ENCODE measurements at regions not wholly inside any gene's neighbourhood (a gene's known extent, or its start where the extent isn't known, plus 50 kb on each side); places are given as distances from the start of the nearest gene placed in this dataset.

GRCh38 chr20:52465991-52466390 lies 274.4 kb upstream of the ZFP64 start:
- ChIA-PET CTCF (no interaction called here), POLR2A (no interaction called here)
- no peaks in the 10 kb centered on the region for H3K27me3 Mint-ChIP-seq (ENCODE audit: low read depth)
- peaks cover 7% of the 10 kb centered on the region for H3K4me1 Mint-ChIP-seq
- no peak for DNase-seq (ENCODE audit: low spot score)
- ATAC-seq = no peak
- H3K27ac Mint-ChIP-seq = no peak overlapping the region
- H3K36me3 Mint-ChIP-seq = no peaks in the 10 kb centered on the region
- no peak for TF ChIP-seq AR (CRISPR knock-in tag; IDR thresholded peaks at IDR 0.05)
- TF ChIP-seq ZNF232 (CRISPR knock-in tag; IDR thresholded peaks at IDR 0.05) = no peak
- no peak for TF ChIP-seq EMX1 (CRISPR knock-in tag; IDR thresholded peaks at IDR 0.05)
- TF ChIP-seq IRF1 (CRISPR knock-in tag; IDR thresholded peaks at IDR 0.05) = no peak
- no peak for TF ChIP-seq ZNF396 (CRISPR knock-in tag; IDR thresholded peaks at IDR 0.05; ENCODE audit: borderline replicate concordance)
- no peak for TF ChIP-seq FOXP1 (CRISPR knock-in tag; IDR thresholded peaks at IDR 0.05; ENCODE audit: borderline replicate concordance)
- no peak for TF ChIP-seq ZBTB43 (CRISPR knock-in tag; IDR thresholded peaks at IDR 0.05)
- no peak for TF ChIP-seq USF1 (CRISPR knock-in tag; IDR thresholded peaks at IDR 0.05)
- TF ChIP-seq NFE2L1 (CRISPR knock-in tag; IDR thresholded peaks at IDR 0.05) = no peak
- no peak for TF ChIP-seq TEAD1 (CRISPR knock-in tag; IDR thresholded peaks at IDR 0.05)
- TF ChIP-seq HMGA2 (CRISPR knock-in tag; IDR thresholded peaks at IDR 0.05) = no peak
- TF ChIP-seq SOX15 (CRISPR knock-in tag; IDR thresholded peaks at IDR 0.05) = no peak
- TF ChIP-seq JAZF1 (CRISPR knock-in tag; IDR thresholded peaks at IDR 0.05) = no peak
- no peak for TF ChIP-seq GRHL2 (CRISPR knock-in tag; IDR thresholded peaks at IDR 0.05; ENCODE audit: insufficient replicate concordance, severe bottlenecking)
- TF ChIP-seq MYBL2 (CRISPR knock-in tag; IDR thresholded peaks at IDR 0.05) = no peak
- no peak for TF ChIP-seq MXD4 (CRISPR knock-in tag; IDR thresholded peaks at IDR 0.05; ENCODE audit: borderline replicate concordance)
- no peak for TF ChIP-seq FOXP4 (CRISPR knock-in tag; IDR thresholded peaks at IDR 0.05)
- TF ChIP-seq IRF2 (CRISPR knock-in tag; IDR thresholded peaks at IDR 0.05; ENCODE audit: borderline replicate concordance, low read depth) = no peak
- no peak for TF ChIP-seq ZNF281 (CRISPR knock-in tag; IDR thresholded peaks at IDR 0.05)
- TF ChIP-seq ERG (CRISPR knock-in tag; IDR thresholded peaks at IDR 0.05) = no peak
- peaks cover 8% of the 10 kb centered on the region for H3K9me3 Mint-ChIP-seq
- H3K4me3 Mint-ChIP-seq = no peak overlapping the region

Data from WTC11 (cell line).